PC-9 (cell line): ENCODE measurements at regions not wholly inside any gene's neighbourhood (a gene's known extent, or its start where the extent isn't known, plus 50 kb on each side); places are given as distances from the start of the nearest gene placed in this dataset.

Experiments used
- EZH2 ChIP-seq: fragments of 200-600 bp; sonication (generic); IDR thresholded peaks from 2 replicates; pipeline ENCODE4 v1.8.0; 2017; ENCODE audit warnings: antibody characterized with exemption, low read depth
- TF ChIP-seq, protein P1 (sequence below): fragments of 200-600 bp; sonication (generic); conservative IDR thresholded peaks from 2 replicates; pipeline ENCODE4 v1.6.1; 2017; ENCODE audit warnings: mixed run types, antibody characterized with exemption, mild to moderate bottlenecking, moderate library complexity

DNA sequence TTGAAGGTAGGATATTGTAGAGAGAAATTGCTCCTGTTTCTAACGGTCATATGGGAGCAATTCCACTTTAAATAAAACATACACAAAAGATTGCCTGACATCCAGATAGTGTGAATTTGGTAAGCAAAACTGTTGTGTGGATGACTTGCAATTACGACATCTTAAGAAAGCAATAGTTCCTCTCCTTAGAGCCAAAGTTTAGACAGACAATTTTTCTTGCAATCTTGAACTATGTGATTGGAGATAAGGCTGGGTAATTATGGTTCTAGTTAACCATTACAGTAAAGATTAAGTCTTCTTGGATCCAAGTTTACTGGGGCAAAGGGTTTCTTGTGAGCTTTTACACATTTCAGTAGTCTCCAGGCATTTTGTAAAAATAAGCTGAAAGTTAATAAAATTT is 1080.6 kb upstream of the CDH6 start:
- TF ChIP-seq, protein P1, sequence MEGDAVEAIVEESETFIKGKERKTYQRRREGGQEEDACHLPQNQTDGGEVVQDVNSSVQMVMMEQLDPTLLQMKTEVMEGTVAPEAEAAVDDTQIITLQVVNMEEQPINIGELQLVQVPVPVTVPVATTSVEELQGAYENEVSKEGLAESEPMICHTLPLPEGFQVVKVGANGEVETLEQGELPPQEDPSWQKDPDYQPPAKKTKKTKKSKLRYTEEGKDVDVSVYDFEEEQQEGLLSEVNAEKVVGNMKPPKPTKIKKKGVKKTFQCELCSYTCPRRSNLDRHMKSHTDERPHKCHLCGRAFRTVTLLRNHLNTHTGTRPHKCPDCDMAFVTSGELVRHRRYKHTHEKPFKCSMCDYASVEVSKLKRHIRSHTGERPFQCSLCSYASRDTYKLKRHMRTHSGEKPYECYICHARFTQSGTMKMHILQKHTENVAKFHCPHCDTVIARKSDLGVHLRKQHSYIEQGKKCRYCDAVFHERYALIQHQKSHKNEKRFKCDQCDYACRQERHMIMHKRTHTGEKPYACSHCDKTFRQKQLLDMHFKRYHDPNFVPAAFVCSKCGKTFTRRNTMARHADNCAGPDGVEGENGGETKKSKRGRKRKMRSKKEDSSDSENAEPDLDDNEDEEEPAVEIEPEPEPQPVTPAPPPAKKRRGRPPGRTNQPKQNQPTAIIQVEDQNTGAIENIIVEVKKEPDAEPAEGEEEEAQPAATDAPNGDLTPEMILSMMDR, result no peak
- TF ChIP-seq EZH2, result no peak
